ENCODE measurements at regions not wholly inside any gene's neighbourhood (a gene's known extent, or its start where the extent isn't known, plus 50 kb on each side); places are given as distances from the start of the nearest gene placed in this dataset.
"Not testable (repeated sequence)": the region's sequence is repeated elsewhere in the genome, so short reads cannot be mapped to it uniquely, and the experiment has no call there.

- not testable (repeated sequence) for DNase-seq (ENCODE audit: low spot score)
These were observed 62.7 kb upstream of the EZR start for GRCh38 chr6:158881884-158882283.

GRCh38 chr6:158881276-158881675, 62.1 kb upstream of the EZR start:
- not testable (repeated sequence) for DNase-seq (ENCODE audit: low spot score)

GRCh38 chr6:158879180-158879579, 60.0 kb upstream of the EZR start:
- no peak for DNase-seq (ENCODE audit: low spot score)

GRCh38 chr6:158877716-158878115, 58.5 kb upstream of the EZR start:
- no peak for DNase-seq (ENCODE audit: low spot score)

- no peak for DNase-seq (ENCODE audit: low spot score)
These were observed 57.7 kb upstream of the EZR start for GRCh38 chr6:158876886-158877285.

- DNase-seq (ENCODE audit: low spot score) = no peak
These were observed 51.4 kb upstream of the EZR start for GRCh38 chr6:158870649-158870957.

GRCh38 chr6:158869826-158870648, 50.9 kb upstream of the EZR start:
- peak; percentile 85 for DNase-seq (ENCODE audit: low spot score)

- peak; percentile 73 for DNase-seq (ENCODE audit: low spot score)
These were observed 50.0 kb upstream of the EZR start for GRCh38 chr6:158868890-158869825.
